B cell (primary cell): ENCODE measurements at regions not wholly inside any gene's neighbourhood (a gene's known extent, or its start where the extent isn't known, plus 50 kb on each side); places are given as distances from the start of the nearest gene placed in this dataset.

Experiments
- ATAC-seq: fragments of 200-7000 bp; cut with Tn5 transposase; one replicate; pipeline ENCODE4 v1.10.0; 2021; ENCODE audit warnings: low read depth, mild to moderate bottlenecking, moderate number of reproducible peaks, moderate library complexity
- CTCF ChIA-PET: fragments of 350-600 bp; sonication (Branson Sonifier 250); formaldehyde crosslinking; loops from one replicate; lab custom pipeline; 2021; ENCODE audit warnings: antibody characterized with exemption, inconsistent platforms; lab: Charles Lee
- POLR2A ChIA-PET: fragments of 350-600 bp; sonication (Branson Sonifier 250); formaldehyde crosslinking; loops from one replicate; lab custom pipeline; 2021; ENCODE audit warnings: antibody characterized with exemption; lab: Charles Lee
- DNase-seq: peaks from one replicate; pipeline ENCODE4 v3.0.0; 2013
- H2AFZ ChIP-seq: 2 replicates; pipeline ENCODE4 v1.6.1; 2012; ENCODE audit warnings: mild to moderate bottlenecking, low read depth, low read length; ENCODE audit not compliant: insufficient read depth, poor library complexity, severe bottlenecking
- H3K27ac ChIP-seq, 2 donors: 1 replicate in 1 of 2; 2 replicates in 1 of 2; pipeline ENCODE4 v1.5.1; 2012 to 2013; ENCODE audit warnings: low read length in 2 of 2, mild to moderate bottlenecking in 2 of 2, moderate library complexity in 1 of 2
- H3K27me3 ChIP-seq, 4 experiments: fragments of 200-600 bp in 1 of 4; sonication (generic) in 1 of 4; replicated peaks in 1 of 4; 1 replicate in 2 of 4; 2 replicates in 2 of 4; pipeline versions ENCODE4 v1.6.1 to v1.7.0; 2013 to 2016; ENCODE audit warnings: low read length in 3 of 4, mild to moderate bottlenecking in 2 of 4, mixed read lengths in 1 of 4, moderate library complexity in 1 of 4; ENCODE audit not compliant: insufficient read depth in 4 of 4, control insufficient read depth in 3 of 4; ENCODE audit errors: control extremely low read depth in 1 of 4
- H3K36me3 ChIP-seq, 2 experiments: replicated peaks in 1 of 2; 1 replicate in 1 of 2; 2 replicates in 1 of 2; pipeline versions ENCODE4 v1.6.1 to v1.7.1; 2013; ENCODE audit warnings: low read length in 1 of 2; ENCODE audit not compliant: insufficient read depth in 2 of 2, control insufficient read depth in 1 of 2; ENCODE audit errors: control extremely low read depth in 1 of 2, extremely low read depth in 1 of 2
- H3K4me1 ChIP-seq, 2 donors: fragments of 200-600 bp in 1 of 2; sonication (generic) in 1 of 2; 1 replicate in 1 of 2; 2 replicates in 1 of 2; pipeline versions ENCODE4 v1.5.1 to v1.6.1; 2013 to 2017; ENCODE audit warnings: low read length in 2 of 2; ENCODE audit not compliant: control insufficient read depth in 2 of 2, insufficient read depth in 2 of 2
- H3K4me2 ChIP-seq: replicated peaks from 2 replicates; pipeline ENCODE3; 2012; ENCODE audit warnings: mild to moderate bottlenecking, low read depth, low read length; ENCODE audit not compliant: poor library complexity, severe bottlenecking
- H3K4me3 ChIP-seq, 5 experiments: fragments of 200-600 bp in 1 of 5; sonication (generic) in 1 of 5; 1 replicate in 3 of 5; 2 replicates in 2 of 5; pipeline versions ENCODE4 v1.5.1 to v1.7.0; 2011 to 2016; ENCODE audit warnings: low read length in 4 of 5, mild to moderate bottlenecking in 4 of 5, low read depth in 2 of 5, control low read depth in 1 of 5, moderate library complexity in 1 of 5; ENCODE audit not compliant: insufficient read depth in 1 of 5; ENCODE audit errors: control extremely low read depth in 1 of 5, extremely low read depth in 1 of 5
- H3K79me2 ChIP-seq: fragments of 200-600 bp; sonication (generic); one replicate; pipeline ENCODE4 v1.6.0; 2016; ENCODE audit warnings: low read length; ENCODE audit not compliant: control insufficient read depth, insufficient read depth
- H3K9ac ChIP-seq: fragments of 200-600 bp; sonication (generic); 2 replicates; pipeline ENCODE4 v1.6.1; 2017; ENCODE audit warnings: mild to moderate bottlenecking, low read length, moderate library complexity
- H3K9me3 ChIP-seq, 3 donors: one replicate each; pipeline versions ENCODE4 v1.6.1 to v1.7.1; 2013; ENCODE audit warnings: low read length in 2 of 3; ENCODE audit not compliant: control insufficient read depth in 2 of 3, insufficient read depth in 1 of 3; ENCODE audit errors: control extremely low read depth in 1 of 3
- H4K20me1 ChIP-seq: 2 replicates; pipeline ENCODE4 v1.6.0; 2012; ENCODE audit warnings: mild to moderate bottlenecking, low read length; ENCODE audit not compliant: insufficient read depth, control insufficient read depth, poor library complexity, severe bottlenecking
- H3K27ac Mint-ChIP-seq: one replicate; pipeline ENCODE4 v1.8.0; 2021; ENCODE audit warnings: mixed read lengths
- H3K27me3 Mint-ChIP-seq: one replicate; pipeline ENCODE4 v1.8.0; 2021; ENCODE audit warnings: mixed read lengths
- H3K4me1 Mint-ChIP-seq: one replicate; pipeline ENCODE4 v1.8.0; 2021; ENCODE audit warnings: mixed read lengths
- H3K4me3 Mint-ChIP-seq: one replicate; pipeline ENCODE4 v1.8.0; 2021; ENCODE audit warnings: mixed read lengths
- H3K9me3 Mint-ChIP-seq: one replicate; pipeline ENCODE4 v1.8.0; 2022; ENCODE audit warnings: mixed read lengths; ENCODE audit not compliant: insufficient read depth
- EZH2 ChIP-seq: IDR thresholded peaks from 2 replicates; pipeline ENCODE4 v1.6.1; 2012; ENCODE audit warnings: borderline replicate concordance, low read depth, mild to moderate bottlenecking, moderate library complexity, low read length; ENCODE audit not compliant: insufficient read depth, poor library complexity, severe bottlenecking
- WGBS: methylation state at CpG from one replicate; pipeline ENCODE4 v1.1.5; 2013; ENCODE audit warnings: missing lambda C conversion rate; ENCODE audit not compliant: insufficient coverage; 5-methylcytosine and 5-hydroxymethylcytosine counted together
- intact Hi-C: fragments of 100-400 bp; cut with micrococcal nuclease; formaldehyde crosslinking; loops from one replicate; pipeline ENCODE4 v1.10.0; 2022
- TF ChIP-seq, protein P1 (sequence below): fragments of 200-600 bp; IDR thresholded peaks from one replicate; pipeline ENCODE4 v1.8.0; 2022; ENCODE audit warnings: antibody characterized with exemption, mild to moderate bottlenecking

DNA sequence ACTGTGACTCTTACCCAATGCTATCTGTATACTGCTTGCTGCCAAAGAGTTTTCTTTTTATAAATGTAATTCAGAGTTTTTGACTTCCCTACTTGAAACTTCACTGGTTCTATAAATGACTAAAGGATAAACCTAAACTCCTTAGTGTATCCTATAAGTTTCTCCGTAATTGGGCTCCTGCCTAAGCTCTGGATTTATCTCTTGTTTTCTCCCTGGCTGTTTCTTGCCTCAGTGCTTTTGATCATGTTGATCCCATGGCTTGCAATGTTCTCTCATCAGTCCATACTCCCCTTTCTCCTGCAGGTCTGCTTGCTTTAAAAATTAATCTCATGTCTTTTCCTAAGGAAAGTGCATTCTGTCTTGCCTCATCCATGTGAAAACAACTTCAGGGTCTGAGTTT, 1543.1 kb upstream of the IGFBP7 start:
- no peak overlapping the region for H3K4me3 Mint-ChIP-seq
- Histone ChIP-seq H3K27me3 (no peaks in the 10 kb centered on the region), H3K4me1 (no peaks in the 10 kb centered on the region), H3K9ac (no peak overlapping the region), H3K27ac (no peak overlapping the region), H4K20me1 (no peaks in the 10 kb centered on the region), H2AFZ (no peak overlapping the region), H3K9me3 (no peaks in the 10 kb centered on the region), H3K36me3 (no peaks in the 10 kb centered on the region), H3K4me2 (no peak overlapping the region), H3K4me3 (no peak overlapping the region), H3K79me2 (no peaks in the 10 kb centered on the region)
- ChIA-PET POLR2A (no interaction called here), CTCF (no interaction called here)
- WGBS = 82% methylated on average over 1 of the region's 1 CpG
- ATAC-seq (no peak), DNase-seq (no peak)
- H3K4me1 Mint-ChIP-seq = no peaks in the 10 kb centered on the region
- TF ChIP-seq EZH2 = no peak
- TF ChIP-seq, protein P1, sequence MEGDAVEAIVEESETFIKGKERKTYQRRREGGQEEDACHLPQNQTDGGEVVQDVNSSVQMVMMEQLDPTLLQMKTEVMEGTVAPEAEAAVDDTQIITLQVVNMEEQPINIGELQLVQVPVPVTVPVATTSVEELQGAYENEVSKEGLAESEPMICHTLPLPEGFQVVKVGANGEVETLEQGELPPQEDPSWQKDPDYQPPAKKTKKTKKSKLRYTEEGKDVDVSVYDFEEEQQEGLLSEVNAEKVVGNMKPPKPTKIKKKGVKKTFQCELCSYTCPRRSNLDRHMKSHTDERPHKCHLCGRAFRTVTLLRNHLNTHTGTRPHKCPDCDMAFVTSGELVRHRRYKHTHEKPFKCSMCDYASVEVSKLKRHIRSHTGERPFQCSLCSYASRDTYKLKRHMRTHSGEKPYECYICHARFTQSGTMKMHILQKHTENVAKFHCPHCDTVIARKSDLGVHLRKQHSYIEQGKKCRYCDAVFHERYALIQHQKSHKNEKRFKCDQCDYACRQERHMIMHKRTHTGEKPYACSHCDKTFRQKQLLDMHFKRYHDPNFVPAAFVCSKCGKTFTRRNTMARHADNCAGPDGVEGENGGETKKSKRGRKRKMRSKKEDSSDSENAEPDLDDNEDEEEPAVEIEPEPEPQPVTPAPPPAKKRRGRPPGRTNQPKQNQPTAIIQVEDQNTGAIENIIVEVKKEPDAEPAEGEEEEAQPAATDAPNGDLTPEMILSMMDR = no peak
- intact Hi-C loops = no loop called here
- no peaks in the 10 kb centered on the region for H3K27me3 Mint-ChIP-seq
- peaks cover 2% of the 10 kb centered on the region for H3K9me3 Mint-ChIP-seq
- no peak overlapping the region for H3K27ac Mint-ChIP-seq

DNA sequence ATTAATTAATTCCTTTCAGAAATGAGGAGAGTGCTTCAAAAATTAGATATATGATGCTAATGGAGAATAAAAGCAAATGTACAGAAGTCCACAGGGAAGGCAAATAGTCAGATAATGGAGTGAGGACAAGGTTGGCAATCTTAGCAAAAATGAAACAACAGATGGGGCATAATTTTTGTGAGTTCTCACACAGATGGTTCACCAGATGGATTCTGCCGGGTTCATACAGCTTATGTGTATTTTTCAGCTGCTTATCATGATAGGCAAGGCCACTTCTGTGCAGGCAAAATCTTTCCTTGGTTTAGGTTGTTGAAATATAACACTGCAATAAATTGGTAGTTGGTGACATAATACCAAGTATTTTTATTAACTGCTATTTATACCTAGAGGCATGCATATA, 1539.0 kb upstream of the IGFBP7 start:
- no peak for TF ChIP-seq EZH2
- TF ChIP-seq, protein P1 = no peak
- intact Hi-C loops = no loop called here
- Mint-ChIP-seq H3K9me3 (peaks cover 2% of the 10 kb centered on the region), H3K27me3 (no peaks in the 10 kb centered on the region), H3K4me3 (no peak overlapping the region), H3K4me1 (no peaks in the 10 kb centered on the region), H3K27ac (no peak overlapping the region)
- ChIA-PET POLR2A (no interaction called here), CTCF (no interaction called here)
- H3K4me1 ChIP-seq = no peaks in the 10 kb centered on the region
- no peak overlapping the region for H3K4me2 ChIP-seq
- H4K20me1 ChIP-seq = no peaks in the 10 kb centered on the region
- no peak overlapping the region for H2AFZ ChIP-seq
- no peaks in the 10 kb centered on the region for H3K36me3 ChIP-seq
- no peak overlapping the region for H3K4me3 ChIP-seq
- ATAC-seq (no peak), DNase-seq (no peak)
- no peaks in the 10 kb centered on the region for H3K79me2 ChIP-seq
- WGBS = 78% methylated on average over 1 of the region's 1 CpG
- no peaks in the 10 kb centered on the region for H3K9me3 ChIP-seq
- H3K27me3 ChIP-seq = no peaks in the 10 kb centered on the region
- no peak overlapping the region for H3K9ac ChIP-seq
- no peak overlapping the region for H3K27ac ChIP-seq
